ENCODE measurements at regions not wholly inside any gene's neighbourhood (a gene's known extent, or its start where the extent isn't known, plus 50 kb on each side); places are given as distances from the start of the nearest gene placed in this dataset.

GRCh38 chr6:90739339-90739738, 152.5 kb upstream of the MAP3K7 start:
- TF ChIP-seq, protein P1, sequence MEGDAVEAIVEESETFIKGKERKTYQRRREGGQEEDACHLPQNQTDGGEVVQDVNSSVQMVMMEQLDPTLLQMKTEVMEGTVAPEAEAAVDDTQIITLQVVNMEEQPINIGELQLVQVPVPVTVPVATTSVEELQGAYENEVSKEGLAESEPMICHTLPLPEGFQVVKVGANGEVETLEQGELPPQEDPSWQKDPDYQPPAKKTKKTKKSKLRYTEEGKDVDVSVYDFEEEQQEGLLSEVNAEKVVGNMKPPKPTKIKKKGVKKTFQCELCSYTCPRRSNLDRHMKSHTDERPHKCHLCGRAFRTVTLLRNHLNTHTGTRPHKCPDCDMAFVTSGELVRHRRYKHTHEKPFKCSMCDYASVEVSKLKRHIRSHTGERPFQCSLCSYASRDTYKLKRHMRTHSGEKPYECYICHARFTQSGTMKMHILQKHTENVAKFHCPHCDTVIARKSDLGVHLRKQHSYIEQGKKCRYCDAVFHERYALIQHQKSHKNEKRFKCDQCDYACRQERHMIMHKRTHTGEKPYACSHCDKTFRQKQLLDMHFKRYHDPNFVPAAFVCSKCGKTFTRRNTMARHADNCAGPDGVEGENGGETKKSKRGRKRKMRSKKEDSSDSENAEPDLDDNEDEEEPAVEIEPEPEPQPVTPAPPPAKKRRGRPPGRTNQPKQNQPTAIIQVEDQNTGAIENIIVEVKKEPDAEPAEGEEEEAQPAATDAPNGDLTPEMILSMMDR (IDR thresholded peaks at IDR 0.05) = no peak
- TF ChIP-seq POLR2A (IDR thresholded peaks at IDR 0.05) = no peak

Measured in thyroid gland (tissue), 4 donors.